Midbrain (tissue), 1 donor: ENCODE measurements at regions not wholly inside any gene's neighbourhood (a gene's known extent, or its start where the extent isn't known, plus 50 kb on each side); places are given as distances from the start of the nearest gene placed in this dataset.

Experiments used
- DNase-seq: peaks from one replicate; lab custom pipeline; 2025; lab: John Stamatoyannopoulos, UW

- DNase-seq, result no peak
Measured at GRCh38 chr15:38046257-38047051, 112.0 kb downstream of the TMCO5A start.

DNA sequence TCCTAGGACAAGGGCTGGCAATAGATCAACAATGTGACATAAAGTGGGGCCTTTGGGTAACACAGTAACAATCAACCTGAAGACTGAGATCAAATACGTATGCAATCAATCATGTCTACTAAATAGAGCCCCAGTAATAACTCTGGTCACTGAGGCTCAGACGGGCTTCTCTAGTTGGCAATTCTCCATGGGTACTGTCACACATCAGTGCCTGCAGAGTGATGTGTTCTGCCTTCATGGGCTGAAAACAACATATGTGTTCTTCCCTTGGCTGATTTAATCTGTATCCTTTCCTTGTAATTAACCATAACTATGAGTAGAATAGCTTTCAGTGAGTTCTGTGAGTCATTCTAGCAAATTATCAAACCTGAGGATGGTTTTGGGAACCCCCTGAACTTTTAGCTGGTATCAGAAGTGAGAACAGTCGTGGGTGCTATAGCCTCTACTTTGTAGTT, 113.6 kb downstream of the TMCO5A start:
- no peak for DNase-seq

- DNase-seq, result no peak
Measured at GRCh38 chr15:38049891-38050290, 115.5 kb downstream of the TMCO5A start.

DNA sequence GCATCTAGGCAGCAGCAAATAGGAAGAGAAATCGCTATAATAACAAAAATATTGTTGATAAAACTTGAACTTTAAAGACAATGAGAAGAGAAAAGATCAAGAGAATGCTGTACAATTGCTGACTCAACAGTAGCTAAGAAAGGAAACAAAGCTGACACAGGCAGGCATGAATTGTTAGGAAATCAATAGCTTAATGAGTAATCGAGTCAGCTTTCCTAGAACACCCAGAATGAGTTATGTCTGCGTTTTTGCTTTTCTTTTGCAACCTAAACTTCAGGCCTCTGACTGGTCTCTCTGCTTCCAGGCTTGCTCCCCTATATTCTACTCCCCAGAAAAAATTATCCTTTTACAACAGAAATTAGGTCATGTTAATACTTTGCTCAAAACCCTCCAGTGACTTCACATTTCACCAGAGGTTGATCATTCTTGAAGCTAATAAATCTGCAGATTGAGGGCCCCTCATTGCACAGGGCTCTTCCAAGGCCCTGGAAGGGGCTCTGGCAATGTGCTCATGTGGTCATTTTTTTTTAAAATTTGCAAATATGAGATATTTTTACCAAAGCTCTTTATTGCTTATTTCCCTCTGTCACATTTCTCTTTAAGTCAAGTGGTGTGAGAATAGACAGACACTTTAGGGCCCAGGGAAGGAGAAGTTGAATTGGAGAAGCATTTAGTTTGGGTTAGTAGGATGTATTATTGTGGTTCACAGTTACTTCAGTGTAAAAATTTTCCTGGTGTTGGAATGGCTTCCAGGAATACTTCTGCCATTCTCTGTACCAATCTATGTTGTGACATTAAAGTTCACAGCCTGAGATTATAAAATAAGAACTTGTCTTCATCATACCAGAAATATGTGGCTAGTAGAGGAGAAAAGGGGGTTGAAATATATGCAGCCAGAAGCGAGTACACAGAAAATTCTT, 116.3 kb downstream of the TMCO5A start:
- DNase-seq, result no peak

DNA sequence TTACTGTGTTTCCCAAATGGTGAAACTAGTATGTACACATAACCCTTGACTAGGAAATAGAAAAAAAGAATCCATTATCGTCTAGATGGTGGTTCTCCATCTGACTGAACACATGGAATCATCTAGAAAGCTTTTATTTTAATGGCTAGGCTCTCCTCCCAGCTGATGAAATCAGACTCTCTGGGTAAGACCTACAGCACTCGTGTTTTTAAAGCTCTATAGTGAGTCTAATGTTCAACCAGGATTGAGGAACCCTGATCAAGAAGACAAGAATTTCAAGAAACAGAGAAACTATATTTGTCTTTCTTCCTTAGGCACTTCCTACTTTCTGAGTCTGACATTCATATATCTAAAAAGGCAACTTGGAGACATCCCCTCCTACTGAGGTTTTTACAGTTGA, 118.8 kb downstream of the TMCO5A start:
- DNase-seq, result no peak

DNA sequence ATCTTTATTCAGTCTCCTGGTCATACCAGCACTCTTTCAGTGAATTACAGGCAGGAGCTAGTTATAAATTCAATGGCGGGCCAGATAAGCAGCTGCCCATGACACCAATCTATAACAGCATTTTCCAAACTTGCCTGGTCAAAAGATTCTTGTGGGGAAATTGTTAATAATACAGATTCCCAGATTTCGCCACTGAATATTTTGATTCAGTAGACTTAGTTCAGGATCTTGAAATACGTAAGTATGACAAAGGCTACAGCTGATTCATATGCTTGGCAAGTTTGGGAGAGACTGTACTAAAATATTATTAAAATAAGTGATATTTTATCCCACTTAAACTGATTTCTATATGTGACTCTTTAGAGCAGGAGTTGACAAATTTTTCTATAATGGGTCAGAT, 119.3 kb downstream of the TMCO5A start:
- DNase-seq, result no peak

DNA sequence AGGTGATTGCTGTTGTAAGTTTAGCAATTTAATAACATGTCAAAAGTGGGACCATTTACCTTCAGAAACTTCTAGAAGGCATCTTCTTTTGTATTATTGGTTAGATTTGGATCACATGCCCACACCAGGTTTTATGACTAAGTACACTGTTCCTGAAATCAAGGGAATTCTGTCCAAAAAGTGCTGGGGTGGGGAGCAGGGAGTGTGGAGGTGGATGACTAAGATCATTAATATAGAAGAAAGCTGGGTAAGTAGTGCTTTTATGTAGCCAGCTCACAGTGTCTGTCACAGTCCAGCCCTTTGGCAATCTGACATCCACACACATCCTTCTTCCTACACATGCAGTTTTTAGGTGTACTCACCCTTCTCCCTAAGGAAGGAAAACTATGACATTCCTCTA, 120.0 kb downstream of the TMCO5A start:
- DNase-seq, result no peak

DNA sequence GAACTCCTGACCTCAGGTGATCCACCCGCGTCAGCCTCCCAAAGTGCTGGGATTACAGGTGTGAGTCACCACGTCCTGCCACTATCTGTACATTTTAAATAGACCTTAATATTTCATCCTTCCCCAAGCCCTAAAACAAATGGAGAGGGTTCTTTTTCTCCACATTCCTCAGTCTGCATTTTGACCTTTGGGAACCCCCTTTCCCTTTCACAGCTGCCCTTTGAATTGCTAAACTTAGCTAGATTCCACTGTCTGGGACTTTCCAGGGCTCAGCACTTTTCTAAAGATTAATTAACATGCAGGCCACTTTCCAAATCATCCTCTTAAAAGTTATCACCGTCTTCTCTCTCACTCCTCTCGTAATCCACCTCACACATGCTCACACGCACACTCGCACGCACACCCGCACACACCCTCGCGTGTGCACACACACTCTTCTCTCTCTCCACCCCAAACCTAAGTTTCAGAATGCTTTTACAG, 124.2 kb downstream of the TMCO5A start:
- no peak for DNase-seq

GRCh38 chr15:38059665-38060064, 125.2 kb downstream of the TMCO5A start:
- DNase-seq, result no peak

DNA sequence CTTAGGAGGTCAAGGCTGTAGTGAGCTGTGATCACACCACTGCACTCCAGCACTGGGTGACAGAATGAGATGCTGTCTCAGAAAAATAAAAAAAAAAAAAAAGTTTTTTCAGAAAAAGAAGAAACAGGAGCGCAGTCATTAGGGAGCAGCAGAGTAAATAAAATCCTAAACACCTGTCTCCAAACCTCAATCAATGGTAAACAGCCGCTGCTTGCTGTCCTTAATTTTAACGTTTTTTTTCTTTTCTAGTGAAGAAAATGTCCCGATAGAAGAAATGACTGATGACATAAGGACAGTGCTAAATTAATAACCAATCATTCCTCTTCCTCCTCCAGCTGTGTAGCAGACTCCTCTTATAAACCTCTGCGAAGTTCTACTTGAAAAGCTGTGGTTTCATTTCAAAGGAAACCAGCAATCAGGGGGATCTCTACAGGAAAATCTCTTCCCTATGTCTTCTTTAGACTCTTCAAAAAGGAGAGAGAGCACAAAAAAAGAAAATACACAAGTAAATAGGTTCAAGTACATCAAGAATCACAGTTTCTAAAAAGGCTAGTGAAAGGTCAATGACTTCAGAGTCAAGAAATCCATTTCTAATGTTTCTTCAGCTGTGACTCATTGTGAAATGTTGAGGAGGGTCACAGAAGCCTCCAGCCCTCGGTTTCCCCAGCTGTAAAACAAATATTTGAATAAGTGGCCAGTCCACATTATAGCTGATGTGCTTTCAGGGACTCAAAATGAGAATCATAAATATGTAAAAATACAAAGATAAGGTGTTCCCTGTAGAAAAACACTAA, 127.6 kb downstream of the TMCO5A start:
- no peak for DNase-seq

DNA sequence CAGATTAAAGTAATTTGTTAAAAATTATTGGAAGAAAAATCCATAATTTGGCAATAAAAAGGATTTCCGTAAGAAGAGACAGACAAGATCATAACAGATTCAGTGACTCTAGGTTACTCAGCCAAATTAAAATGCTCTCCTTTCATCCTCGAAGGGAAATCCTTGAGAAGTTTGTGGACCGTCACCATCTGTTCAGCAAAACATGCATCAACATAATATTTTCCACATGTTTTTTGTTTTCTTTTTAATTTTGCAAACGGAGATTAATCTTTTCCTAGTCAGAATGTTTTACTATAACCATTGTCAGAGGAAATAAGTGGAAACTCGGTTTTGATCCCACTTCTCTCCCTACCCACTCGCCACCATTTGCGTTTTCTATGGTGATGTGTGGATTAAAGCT, 128.3 kb downstream of the TMCO5A start:
- DNase-seq, result no peak

DNA sequence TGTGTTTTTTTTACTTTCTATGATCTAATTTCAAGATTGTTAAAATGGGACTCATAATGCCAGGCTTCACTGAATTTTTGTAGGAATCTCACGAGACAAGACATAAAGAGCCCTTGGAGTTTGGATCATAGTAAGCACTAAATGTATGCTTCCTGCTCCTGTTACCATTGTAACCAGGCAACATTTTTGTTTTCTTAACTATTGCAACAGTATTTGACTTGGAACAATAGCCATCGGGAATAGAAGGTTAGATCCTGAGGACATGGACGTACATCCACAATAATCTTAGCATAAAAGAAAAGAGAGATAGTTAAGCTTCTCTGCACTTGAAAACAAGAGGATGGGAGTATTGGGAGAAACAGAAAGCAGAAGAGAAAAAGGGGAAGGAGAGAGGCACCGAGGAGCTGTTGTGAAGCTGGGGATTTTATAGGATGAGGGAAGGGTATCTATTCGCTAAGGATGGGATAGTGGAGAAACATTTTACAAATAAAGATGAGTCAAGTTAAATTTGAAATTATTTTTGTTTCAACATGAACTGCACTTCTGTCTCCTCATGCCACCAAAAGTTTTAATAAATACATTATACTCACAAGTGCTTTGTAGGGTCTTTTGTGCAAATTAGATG, 131.4 kb downstream of the TMCO5A start:
- DNase-seq, result no peak

DNA sequence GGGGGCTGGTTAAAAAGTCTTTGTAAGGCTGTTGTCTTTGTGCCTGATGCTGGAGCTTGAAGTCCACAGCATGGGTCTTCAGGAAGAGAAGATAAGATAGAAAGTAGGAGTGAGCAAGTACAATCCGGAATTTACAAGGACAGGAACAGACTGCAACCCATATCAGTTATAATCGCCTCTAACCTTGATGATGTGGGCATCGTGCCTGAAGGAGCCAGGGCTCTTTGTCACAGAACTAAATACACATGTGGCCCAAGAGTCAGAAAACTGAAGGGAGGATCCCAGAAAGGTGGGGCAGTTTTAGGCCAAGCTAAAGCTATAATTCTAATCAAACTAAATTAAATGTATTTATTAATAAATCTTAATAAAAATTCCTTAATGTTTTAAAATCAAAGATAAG, 132.2 kb downstream of the TMCO5A start:
- no peak for DNase-seq

DNA sequence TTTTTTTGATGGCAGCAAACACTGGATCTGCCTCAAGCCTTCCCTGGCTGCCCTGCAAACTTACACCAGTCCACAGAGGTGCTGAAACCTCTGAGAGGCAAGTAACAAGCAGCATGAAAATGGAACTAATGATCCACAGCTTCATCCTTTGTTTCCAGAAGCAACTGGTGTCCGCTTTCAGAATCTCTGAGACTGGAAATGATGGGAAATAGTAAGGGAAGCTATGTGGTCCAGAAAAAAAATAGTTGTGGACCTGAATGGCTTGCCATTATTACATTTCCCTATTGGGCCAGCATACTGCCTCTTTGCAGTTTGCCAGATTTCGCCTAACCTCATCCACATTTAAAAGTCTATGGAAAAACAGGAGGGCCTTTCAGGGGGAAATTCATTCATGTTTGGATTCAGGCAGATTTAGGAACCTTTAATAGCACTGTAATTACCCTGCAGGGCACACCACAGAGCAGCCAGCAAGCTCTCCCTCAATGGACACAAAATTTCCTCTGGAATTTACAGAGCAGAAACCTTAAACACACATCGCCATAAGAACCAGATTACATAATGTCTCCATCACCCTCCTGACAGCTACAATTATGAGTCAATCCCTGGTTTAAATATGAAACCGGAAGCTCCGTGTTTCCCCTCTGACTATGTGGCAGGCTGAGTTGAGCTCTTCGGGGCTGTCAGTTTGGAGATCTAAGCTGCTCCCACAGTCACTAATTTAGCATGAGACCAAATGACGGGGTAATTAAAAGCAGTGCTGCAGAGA, 134.4 kb downstream of the TMCO5A start:
- no peak for DNase-seq

- no peak for DNase-seq
Measured at GRCh38 chr15:38069511-38070011, 135.1 kb downstream of the TMCO5A start.

- no peak for DNase-seq
Measured at GRCh38 chr15:38070778-38071177, 136.3 kb downstream of the TMCO5A start.

DNA sequence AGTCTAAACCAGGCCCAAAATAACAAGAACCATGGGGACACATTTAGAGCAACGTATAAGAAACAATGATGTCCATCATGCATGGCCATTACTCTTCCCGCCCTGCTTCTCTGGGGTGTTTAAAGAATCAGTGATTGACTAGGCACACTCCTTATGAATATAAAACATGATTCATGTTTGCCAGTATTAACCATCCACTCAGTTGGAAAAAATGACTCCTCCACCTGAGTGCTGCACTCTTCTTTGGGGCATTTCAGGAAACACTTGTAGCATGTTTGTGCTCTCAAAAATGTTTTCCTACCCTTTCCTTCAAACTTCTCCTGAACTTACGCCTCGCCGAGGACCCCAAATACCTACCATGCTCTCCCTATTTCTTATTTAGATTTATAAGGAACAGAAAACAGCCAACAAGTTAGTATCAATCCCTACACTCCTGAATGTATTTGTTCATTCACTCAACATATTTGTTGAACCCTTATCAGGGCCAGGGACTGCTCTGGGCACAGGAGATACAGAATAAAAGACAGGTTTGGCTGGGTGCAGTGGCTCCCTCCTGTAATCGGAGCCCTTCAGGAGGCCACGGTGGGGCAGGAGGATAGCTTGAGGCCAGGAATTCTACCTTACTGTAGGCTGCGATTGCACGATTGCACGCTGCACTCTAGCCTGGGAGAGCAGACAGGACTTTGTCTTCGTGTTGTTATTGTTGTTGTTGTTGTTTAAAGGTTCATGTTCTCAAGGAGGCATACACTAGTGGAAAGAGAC, 137.0 kb downstream of the TMCO5A start:
- no peak for DNase-seq

- DNase-seq, result no peak
Measured at GRCh38 chr15:38072007-38072347, 137.5 kb downstream of the TMCO5A start.

DNA sequence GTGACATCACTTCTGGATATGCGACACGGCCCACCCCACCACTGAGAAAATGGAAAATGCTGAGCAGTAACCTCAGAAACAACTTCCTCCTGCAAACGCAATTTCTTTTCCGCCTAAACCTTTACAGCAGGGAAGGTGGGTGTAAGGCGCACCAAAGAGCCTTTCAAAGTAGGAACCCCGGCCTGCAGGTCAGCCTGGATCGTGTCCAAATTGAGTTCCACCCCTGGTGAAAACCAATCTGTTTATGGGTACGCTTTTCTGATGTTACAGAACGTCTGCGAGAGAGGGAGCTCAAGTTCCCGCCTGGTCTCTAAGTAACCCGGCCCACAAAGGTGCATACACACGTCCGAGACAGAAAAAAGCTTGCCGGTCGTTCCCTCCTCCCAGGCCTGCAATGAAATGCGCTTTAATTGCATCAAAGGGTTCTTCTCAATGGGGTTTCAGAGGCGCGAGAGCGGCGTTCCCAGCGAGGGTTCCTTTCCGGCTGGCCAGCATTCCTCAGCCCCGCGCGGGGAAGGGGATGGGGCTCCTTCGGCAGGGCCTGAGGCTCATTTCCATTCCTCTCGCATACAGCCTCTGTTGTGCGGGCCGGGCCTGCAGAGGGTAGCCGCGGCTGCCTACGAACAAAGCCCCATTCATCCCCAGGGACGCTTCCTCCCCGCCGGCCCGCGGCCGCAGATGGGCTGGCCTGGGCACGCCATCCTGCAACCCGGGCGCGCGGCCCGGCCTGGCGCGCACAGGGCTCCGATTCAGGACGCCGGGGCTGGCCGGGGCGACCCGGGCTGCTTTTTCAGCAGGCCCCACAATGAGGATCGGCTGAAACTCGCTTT, 138.1 kb downstream of the TMCO5A start:
- DNase-seq, result peak; percentile 96
